Fibroblast of pulmonary artery (primary cell): ENCODE measurements at regions not wholly inside any gene's neighbourhood (a gene's known extent, or its start where the extent isn't known, plus 50 kb on each side); places are given as distances from the start of the nearest gene placed in this dataset.

Source experiments
- DNase-seq: peaks from one replicate; pipeline ENCODE4 v3.0.0-alpha.2; 2010; ENCODE audit warnings: low read depth
- H3K4me3 ChIP-seq: replicated peaks from 2 replicates; pipeline ENCODE4 v1.5.1; 2011; ENCODE audit warnings: low read depth, mild to moderate bottlenecking, control low read depth, low read length, moderate library complexity
- TF ChIP-seq, protein P1 (sequence below): IDR thresholded peaks from 2 replicates; pipeline ENCODE4 v1.5.1; 2011; ENCODE audit warnings: mild to moderate bottlenecking, control low read depth, low read length, inconsistent platforms; ENCODE audit errors: missing control alignments

DNA sequence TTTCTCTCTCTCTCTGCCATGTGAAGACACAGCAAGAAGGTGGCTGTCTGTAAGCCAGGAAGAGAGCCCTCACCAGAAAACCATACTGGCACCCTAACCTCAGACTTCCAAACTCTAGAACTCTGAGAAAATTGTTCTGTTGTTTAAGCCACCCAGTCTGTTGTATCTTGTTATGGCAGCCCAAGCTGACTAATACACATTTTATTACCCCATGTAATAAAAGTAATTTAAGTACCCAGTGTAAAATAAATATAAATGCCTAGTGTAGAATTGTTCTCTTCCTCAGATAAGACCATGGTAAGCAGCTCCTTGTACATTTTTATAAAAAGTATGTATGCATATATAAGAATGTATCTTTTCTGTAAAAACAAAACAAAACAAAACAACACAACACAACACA lies 119.7 kb downstream of the DTL start:
- TF ChIP-seq, protein P1, sequence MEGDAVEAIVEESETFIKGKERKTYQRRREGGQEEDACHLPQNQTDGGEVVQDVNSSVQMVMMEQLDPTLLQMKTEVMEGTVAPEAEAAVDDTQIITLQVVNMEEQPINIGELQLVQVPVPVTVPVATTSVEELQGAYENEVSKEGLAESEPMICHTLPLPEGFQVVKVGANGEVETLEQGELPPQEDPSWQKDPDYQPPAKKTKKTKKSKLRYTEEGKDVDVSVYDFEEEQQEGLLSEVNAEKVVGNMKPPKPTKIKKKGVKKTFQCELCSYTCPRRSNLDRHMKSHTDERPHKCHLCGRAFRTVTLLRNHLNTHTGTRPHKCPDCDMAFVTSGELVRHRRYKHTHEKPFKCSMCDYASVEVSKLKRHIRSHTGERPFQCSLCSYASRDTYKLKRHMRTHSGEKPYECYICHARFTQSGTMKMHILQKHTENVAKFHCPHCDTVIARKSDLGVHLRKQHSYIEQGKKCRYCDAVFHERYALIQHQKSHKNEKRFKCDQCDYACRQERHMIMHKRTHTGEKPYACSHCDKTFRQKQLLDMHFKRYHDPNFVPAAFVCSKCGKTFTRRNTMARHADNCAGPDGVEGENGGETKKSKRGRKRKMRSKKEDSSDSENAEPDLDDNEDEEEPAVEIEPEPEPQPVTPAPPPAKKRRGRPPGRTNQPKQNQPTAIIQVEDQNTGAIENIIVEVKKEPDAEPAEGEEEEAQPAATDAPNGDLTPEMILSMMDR = no peak
- H3K4me3 ChIP-seq = no peak overlapping the region

DNA sequence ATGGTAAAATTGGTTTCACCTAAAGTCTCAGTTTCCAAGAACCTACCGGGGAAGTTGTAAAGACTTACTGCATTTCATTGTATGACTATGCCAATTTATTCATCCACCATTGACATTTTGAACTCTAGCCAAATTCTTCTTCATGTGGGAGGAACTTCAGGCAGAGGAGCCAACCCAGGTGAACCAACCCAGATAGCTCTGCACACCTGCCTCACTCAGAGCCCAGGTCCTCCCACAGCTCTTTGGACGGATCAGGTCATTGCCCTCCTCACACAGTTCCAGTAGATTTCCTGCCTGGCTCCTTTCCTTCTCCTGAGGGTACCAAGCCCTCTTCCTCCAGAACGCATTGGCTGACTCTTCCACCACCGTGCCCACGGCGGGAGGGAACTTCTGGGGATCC lies 121.7 kb downstream of the DTL start:
- H3K4me3 ChIP-seq = no peak overlapping the region

More for the DNA sequence above, 119.7 kb downstream of the DTL start:
- DNase-seq = no peak

DNA sequence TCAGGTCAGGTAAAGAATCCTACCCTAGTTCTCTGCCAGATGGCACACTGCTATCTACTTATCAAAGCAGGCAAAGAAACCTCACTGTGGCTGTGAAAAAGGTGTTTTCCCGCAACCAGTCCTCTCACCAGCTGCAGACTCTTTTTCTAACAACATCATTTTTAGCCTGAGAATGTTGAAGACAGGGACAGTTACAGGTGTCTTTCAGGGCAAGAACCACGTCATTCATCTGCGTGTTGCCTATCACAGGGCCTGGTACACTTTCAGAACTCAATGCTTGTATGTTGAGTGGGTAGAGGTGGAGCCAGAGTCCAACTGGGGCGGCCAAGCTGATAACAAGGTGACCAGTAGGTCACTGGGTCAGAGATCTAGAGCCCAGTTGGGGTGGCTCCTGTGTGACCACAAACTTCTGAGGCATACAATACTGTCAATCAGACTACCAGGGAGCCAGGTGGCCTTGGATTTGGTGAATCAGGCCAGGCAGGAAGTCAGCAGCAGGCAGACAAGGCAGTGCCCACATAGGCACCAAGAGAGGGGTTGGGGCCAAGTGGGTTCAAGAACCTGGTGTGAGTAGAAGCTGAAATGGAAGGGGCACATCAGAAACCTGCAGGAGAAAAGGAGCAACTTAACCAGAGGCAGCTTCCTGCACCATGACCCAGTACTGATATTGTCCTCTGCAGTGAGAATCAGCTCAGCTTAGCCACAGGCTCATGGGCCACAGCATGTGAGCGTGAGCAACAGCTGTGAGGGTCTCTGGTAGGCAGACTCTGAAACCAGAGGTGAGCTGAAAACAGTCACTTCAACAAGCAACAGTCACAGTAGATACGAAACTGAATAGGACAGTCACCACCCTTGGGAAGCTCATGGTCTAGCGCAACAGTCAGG lies 123.6 kb downstream of the DTL start:
- H3K4me3 ChIP-seq = no peak overlapping the region
- DNase-seq = no peak
- TF ChIP-seq, protein P1 = no peak

More for the DNA sequence above, 121.7 kb downstream of the DTL start:
- DNase-seq = no peak
- TF ChIP-seq, protein P1 = no peak

DNA sequence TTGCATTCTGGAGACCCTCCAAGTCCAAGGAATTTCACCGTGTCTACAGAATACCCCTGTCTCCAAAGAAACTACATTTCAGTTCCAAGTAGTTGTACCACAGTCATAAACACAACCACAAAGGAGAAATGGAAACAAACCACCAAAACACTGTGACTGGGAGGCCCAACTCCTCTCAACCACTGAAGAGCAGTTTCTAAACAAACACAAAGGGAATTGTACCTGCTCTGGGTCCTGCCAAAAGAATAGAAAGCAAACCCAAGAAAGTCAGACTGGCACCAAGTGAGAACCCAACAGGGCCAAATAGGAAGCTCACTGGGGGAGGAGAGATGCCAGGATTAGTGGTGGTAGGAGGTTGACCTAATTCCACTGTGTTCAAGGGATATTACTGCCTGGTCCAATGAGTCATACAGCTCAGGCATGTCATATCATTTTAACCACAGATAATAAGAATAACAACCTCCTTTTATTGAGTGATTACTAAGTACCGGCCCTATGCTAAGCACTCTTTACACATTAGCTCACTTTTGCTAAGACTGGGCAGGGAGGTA lies 123.9 kb upstream of the PPP2R5A start:
- peak; percentile 79 for DNase-seq

DNA sequence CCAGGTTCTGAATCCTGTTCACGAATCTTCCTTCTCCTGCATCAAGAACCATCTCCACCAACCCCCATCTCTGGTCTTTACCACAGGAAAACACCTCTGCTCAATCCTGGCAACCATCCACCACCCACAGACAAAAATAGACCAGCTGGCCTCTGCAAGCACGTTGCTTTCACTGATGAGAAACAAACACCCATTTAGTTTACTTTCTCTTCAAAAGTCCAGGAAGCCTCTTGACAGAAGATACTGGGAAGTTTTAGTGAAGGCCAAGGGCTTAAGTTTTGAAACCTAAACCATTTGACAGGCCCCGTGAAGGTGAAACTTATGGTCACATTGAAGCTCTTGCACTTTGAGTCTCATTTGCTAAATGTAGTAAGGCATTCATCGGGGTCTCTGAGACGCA lies 122.6 kb upstream of the PPP2R5A start:
- TF ChIP-seq, protein P1 = no peak
- DNase-seq = peak; percentile 67

More for the DNA sequence above, 123.9 kb upstream of the PPP2R5A start:
- TF ChIP-seq, protein P1 = no peak
- no peak overlapping the region for H3K4me3 ChIP-seq

DNA sequence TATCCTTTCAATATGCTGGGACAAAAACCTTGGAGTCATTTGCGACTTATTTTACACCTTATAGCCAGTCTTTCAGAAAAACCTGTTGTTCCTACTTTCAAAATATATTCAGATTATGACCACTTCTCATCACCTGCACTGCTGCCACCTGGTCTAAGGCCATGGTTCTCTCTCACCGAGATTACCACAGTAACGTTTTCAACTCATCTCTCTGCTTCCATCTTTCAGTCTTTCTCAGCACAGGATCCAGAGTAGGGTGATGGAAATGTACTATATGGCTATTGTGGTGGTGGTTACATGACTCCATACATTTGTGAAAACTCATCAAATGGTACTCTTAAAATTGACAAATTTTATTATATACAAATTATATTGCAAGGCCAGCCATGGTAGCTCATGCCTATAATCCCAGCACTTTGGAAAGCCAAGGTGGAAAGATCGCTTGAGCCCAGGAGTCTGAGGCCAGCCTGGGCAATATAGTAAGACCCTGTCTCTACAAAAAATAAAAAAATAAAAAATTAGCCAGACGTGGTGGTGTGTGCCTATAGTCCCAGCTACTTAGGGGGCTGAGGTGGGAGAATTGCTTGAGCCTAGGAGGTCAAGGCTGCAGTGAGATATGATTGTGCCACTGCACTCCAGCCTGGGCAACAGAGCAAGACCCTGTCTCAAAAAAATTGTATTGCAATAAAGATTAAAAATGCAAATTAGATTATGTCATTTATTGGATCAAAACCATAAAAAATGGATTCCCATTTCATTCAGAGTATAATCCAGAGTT lies 120.9 kb upstream of the PPP2R5A start:
- no peak for DNase-seq
- TF ChIP-seq, protein P1 = no peak
- no peak overlapping the region for H3K4me3 ChIP-seq

More for the DNA sequence above, 122.6 kb upstream of the PPP2R5A start:
- no peak overlapping the region for H3K4me3 ChIP-seq
